IMR-90 (cell line): ENCODE measurements at regions not wholly inside any gene's neighbourhood (a gene's known extent, or its start where the extent isn't known, plus 50 kb on each side); places are given as distances from the start of the nearest gene placed in this dataset.

ENCODE experiments used
- CEBPB ChIP-seq: IDR thresholded peaks from 2 replicates; pipeline ENCODE4 v1.6.1; 2012; ENCODE audit warnings: low read depth, low read length, improper control_type of control experiment
- FOS ChIP-seq: fragments of 150-350 bp; IDR thresholded peaks from 2 replicates; pipeline ENCODE4 v1.6.1; 2016; ENCODE audit warnings: low read depth, low read length
- MAFK ChIP-seq: IDR thresholded peaks from 2 replicates; pipeline ENCODE4 v1.6.1; 2012; ENCODE audit warnings: low read depth, low read length, improper control_type of control experiment
- MAZ ChIP-seq: IDR thresholded peaks from 2 replicates; pipeline ENCODE4 v1.6.1; 2012; ENCODE audit warnings: low read depth, mild to moderate bottlenecking, low read length, improper control_type of control experiment, moderate library complexity, borderline replicate concordance
- POLR2A ChIP-seq: IDR thresholded peaks from 2 replicates; pipeline ENCODE4 v1.6.1; 2012; ENCODE audit warnings: mild to moderate bottlenecking, low read depth, low read length
- RCOR1 ChIP-seq: IDR thresholded peaks from 2 replicates; pipeline ENCODE4 v1.6.1; 2012; ENCODE audit warnings: mild to moderate bottlenecking, low read length, improper control_type of control experiment; ENCODE audit not compliant: insufficient replicate concordance
- RFX5 ChIP-seq: IDR thresholded peaks from 2 replicates; pipeline ENCODE4 v1.8.0; 2012; ENCODE audit warnings: low read depth, mild to moderate bottlenecking, low read length, moderate library complexity
- SMC3 ChIP-seq: fragments of 150-350 bp; IDR thresholded peaks from 2 replicates; pipeline ENCODE4 v1.6.1; 2016; ENCODE audit warnings: low read depth, mild to moderate bottlenecking, antibody characterized with exemption, low read length, moderate library complexity
- TF ChIP-seq, protein P1 (sequence below): conservative IDR thresholded peaks from 2 replicates; pipeline ENCODE4 v1.5.1; 2012; ENCODE audit warnings: mild to moderate bottlenecking, low read depth, low read length, improper control_type of control experiment

DNA sequence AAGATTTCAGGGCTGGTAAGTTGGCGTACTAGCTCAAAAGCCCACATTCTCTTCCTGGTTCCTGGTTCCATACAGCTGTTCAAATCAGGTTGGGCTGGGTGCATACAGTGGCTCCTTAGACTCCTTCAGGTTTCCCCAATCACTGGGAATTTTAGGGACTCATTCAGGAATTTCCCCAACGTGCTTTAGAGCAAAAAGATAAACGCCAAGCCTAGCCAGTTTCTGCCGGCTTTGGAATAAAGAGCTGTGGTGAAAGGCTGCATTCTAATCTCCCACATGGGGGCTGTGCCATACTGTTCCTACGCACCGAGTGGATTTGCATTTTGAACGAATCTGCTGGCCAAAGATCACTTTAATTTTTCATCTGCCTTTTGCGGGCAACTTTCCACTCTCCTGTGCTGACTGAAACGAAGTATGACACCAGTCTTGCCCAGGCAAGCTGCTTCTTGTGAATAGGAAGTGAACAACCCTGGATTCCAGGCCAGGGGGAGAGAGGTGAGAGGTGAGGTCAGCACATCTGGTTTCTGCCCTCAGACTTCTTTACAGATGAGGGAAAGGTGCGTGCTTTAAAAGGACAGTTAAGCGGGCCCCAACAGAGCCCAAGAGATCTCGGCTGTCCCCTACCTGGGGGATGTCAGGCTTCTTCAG, 184.2 kb upstream of the PDZRN3 start:
- TF ChIP-seq POLR2A (no peak), RFX5 (no peak), SMC3 (no peak), MAZ (no peak), CEBPB (no peak), RCOR1 (no peak), MAFK (no peak), FOS (no peak)
- TF ChIP-seq, protein P1, sequence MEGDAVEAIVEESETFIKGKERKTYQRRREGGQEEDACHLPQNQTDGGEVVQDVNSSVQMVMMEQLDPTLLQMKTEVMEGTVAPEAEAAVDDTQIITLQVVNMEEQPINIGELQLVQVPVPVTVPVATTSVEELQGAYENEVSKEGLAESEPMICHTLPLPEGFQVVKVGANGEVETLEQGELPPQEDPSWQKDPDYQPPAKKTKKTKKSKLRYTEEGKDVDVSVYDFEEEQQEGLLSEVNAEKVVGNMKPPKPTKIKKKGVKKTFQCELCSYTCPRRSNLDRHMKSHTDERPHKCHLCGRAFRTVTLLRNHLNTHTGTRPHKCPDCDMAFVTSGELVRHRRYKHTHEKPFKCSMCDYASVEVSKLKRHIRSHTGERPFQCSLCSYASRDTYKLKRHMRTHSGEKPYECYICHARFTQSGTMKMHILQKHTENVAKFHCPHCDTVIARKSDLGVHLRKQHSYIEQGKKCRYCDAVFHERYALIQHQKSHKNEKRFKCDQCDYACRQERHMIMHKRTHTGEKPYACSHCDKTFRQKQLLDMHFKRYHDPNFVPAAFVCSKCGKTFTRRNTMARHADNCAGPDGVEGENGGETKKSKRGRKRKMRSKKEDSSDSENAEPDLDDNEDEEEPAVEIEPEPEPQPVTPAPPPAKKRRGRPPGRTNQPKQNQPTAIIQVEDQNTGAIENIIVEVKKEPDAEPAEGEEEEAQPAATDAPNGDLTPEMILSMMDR: no peak
